ENCODE measurements at regions not wholly inside any gene's neighbourhood (a gene's known extent, or its start where the extent isn't known, plus 50 kb on each side); places are given as distances from the start of the nearest gene placed in this dataset.

DNA sequence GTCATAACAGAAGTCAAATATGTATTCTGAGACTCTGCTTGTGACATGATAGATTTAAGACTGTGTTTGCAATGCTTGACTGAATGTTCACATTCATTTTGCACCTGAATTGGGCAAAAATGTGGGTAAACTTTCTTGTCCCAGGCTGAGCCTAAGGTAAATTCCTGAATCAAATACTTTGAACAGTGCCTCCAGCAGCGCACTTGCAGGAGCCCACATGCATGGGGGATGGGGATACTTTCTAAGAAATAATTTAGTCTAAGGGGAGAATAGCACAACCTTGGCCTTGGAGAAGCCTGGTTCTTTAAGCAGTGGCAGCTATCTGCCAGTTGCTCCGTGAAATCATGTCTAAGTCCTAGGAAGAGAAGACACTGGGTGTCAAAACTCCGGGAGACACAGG lies 163.5 kb upstream of the EGFLAM start:
- no peak for DNase-seq

DNA sequence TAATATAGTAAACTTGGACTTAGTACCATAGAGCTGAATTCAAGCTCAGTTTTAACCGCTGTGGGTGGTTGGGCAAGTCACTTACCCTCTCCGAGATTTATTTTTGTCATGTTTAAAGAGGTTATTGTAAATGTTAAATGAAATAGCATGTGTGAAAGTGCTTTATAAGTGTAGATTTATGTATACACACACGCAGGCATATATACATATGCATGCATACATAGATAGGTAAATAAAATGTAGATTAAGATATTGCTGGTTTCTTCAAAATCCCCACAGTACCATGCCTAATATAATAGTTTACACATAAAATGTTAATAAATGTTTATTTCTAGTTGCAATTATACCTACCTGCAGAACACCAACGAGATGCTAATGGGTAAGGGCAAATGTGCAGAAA lies 164.5 kb upstream of the EGFLAM start:
- no peak for DNase-seq

DNA sequence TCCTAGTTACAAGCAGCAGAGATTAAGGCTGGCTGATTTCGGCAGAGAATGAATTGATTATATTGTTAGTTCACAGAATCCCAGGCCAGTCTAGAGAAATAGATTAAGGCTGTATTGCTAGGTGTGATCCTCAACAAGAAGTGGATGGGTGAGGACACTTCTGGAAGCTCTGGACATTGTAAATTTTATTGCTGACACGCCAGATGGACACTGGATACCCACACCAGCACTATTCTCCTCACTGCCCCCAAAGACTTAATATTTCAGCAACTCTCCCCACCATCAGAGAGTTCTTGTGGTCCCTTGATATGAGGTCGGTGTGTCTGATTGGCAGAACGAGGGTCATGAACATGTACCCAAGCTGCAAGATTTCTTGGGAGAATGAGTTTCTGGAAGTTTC lies 171.6 kb upstream of the EGFLAM start:
- DNase-seq = no peak

DNA sequence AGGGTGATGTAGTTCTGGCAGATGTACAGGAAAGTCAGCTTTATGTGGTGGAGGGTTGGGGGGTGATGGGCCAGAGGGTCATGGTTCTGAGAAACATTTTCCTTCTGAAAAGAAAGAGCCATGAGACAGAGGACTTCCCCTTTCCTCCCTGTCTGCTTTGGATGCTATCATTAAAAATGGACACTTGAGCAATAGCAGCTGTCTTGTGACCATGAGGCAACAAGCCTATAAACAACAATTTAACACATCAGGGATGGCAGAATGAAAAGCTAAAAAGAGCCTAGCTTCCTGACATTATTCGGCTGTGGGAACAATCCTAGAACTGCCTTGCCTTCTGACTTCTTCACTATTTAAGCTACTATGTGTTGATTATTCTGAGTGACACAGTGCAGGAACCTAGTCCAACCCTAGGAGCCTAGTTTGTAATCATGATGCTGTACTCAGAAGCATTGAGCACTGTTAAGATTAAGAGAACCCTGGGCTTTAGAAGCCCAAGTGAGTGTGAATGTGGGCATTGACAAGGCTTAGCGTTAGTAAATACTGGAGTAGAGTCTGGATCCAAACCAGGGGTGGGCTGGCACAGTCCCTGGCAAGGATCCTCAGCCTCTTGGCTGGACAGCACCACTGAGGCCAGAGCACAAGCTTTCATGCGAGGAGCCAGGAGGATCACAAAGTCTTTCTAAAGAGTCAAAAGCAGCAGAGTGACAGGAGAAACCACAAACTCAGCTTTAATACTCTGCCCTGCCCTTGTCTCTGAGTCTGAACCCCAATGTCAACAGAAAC lies 178.5 kb upstream of the EGFLAM start:
- no peak for DNase-seq

DNA sequence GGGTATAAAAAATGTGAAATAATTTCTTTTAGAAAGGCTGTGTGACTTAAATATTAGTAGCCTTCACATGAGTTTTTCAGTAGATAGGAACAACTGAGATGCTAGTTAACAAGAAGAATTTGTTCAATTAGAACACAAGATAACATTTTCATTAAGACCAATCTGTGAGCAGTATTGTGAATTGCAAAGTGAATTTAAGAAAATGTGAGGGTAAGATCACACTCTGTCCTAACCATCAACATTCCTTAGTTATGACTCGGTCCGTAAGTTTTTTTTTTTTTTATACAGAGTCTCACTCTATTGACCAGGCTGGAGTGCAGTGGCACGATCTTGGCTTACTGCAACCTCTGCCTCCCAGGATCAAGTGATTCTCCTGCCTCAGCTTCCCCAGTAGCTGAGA lies 180.2 kb upstream of the EGFLAM start:
- DNase-seq = no peak

DNA sequence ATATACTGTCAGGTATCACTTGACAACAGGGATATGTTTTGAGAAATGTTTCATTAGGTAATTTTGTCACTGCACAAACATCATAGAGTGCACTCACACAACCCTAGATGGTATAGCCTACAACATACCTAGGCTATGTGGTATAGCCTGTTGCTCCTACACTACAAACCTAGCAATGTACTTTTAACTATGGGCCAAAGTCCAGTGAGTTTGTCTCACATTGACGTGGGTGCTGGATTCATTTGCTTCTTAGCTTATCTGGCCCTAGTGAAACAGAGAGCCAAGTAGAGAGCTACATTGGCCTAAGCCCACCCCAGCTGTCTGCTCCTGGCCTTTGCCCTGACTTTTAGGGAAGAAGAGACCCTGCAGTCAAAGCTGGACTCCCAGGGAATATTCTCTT lies 180.7 kb upstream of the EGFLAM start:
- DNase-seq = no peak

DNA sequence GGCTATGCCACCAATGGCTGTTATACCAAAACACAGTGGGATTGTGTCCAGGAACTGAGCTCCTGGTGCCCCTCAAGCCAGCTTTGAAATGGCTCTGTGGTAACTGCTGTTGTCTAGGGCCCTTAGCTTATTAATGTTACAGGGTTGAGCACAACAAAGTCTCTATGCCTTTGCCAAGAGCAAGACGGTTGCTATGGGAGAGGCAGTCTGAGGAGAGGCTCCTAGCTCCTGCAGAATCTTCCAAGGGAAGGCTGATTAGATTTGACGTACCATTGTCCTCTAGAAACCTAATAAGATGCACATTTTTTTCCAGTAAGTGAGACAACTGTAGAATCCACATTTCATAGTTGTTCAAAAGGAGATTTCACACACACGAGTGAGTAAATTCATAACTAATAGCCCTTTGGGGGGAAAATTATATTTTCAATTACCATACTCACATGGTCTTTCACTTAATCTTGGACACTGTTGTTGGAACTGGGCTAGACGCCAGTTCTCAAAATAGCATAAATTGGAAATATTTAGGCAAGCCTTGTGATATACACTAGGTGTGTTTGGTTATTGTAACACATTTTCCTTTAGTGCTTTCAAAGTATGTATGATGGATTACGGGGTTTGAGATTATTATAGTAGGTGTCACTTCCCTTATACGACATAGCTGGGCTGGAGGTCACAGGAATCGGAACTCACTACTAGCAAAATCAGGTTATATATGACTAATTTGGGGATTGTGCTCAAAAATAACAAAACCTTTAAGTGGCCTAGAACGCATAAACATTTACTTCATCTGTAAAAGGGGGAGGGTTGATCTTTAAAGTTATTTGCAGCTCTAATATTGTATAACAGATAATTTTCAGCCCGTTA lies 186.3 kb upstream of the EGFLAM start:
- no peak for DNase-seq

DNA sequence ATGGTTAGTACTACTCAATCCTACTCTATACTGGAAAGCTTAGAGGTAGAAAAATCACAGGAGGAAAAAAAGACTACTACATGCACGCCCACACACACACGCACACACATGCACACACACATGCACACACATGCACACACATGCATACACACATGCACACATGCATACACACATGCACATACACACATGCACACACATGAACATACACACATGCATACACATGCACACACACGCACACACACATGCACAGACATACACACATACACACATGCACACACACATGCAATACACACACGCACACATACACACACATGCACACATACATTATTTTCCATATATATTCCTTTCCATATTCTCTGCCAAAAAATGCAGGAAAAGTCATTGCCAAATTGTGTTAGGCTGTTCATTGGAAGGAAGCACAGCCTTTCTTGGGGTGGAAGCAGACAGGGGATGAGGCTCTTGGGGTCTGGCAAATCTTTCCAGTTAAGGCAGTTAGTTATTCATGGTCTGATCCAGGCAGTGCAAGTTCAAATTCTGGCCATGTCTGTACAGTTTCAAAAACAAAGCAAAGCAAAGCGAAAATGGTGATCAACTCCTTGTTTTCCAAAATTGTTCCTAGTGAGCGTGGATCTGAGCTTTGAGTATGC lies 187.9 kb upstream of the EGFLAM start:
- no peak for DNase-seq

DNA sequence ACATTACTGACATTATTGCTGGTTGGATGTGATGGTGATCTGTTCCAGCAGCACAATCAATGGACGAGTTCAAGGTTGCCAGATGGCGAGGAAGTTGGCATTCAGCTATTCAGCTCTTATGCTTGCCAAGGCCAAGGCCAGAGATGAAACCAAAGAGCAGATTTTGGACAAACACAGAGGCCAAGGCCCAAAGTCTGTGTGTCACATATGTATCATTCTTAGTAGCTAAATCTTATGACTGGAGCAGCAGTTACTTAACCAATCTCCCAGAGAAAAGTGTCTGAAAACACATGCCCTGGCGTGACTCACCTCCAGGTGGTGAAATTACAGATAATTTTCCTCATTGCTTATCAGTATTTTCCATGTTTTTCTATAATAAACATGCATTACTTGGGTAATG lies 189.0 kb upstream of the EGFLAM start:
- no peak for DNase-seq

DNA sequence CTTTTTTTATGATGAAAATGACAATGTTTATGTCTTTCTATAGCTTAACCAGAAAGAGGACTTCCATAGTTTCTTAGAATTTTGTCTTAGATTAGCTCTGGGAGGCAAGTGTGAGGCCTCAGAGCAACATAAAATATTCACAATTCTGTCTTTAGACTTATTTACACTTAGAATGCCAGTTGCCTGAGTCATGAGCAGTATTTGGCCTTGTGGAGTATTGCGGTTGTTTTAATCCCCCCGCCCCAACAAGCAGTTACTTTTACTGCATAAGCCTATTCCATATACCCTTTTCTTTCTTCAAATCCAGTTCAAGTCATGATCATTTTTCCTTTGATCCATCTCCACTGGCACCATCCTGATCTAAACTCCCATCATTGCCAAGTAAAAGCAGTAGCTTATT lies 198.0 kb upstream of the EGFLAM start:
- no peak for DNase-seq

DNA sequence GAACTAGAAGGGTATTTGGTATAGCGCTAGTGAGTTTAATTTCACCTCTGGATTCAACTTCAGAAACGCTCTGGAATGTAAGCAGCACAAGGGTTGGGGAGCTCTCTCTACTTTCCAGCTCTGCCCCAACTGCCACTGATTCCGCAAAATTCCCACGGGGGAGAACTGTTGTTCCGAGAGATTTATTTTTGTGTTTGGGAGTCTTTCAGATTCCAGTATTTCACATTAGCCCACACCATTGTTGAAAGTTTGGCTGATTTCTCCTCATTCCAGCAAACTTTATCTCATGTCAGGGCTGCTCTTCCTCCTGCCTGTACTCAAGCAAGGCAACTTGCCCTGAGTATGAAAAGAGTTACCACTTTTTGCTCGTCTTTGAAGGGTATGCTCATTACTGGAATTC lies 198.5 kb upstream of the EGFLAM start:
- no peak for DNase-seq

DNA sequence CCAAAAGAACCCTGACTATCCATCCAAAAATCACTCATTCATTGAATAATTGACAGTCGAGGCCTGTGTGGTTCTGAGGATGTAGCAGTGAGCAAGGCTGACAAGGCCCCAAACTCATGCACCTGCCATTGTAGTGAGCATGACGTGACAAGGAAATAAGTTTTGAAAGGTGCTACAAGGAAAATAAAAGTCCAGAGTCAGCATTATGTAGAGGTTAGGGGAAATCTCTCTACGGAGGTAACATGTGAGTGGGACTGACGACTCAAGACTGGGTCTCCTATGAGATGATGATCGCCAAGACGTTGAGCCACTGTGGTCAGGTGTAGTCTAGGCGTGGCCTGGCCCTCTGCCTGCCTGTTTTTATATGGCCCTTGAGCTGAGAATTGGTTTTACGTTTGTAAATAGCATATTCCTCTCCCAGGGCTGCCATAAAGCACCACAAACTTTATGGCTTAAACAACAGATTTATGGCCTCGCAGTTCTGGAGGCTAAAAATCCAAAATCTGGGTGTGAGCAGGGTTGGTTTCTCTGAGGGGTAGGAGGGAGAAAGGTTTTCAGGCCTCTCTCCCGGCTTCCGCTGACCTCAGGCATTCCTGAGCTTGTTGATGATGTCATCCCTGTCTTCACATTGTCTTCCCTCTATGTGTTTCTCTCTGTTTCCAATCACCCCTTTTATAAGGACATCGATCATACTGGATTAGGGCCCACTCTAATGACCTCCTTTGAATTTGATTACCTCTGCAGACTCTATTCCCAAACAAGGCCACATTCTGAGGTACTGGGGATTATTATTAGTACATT lies 206.4 kb upstream of the EGFLAM start:
- DNase-seq = no peak

DNA sequence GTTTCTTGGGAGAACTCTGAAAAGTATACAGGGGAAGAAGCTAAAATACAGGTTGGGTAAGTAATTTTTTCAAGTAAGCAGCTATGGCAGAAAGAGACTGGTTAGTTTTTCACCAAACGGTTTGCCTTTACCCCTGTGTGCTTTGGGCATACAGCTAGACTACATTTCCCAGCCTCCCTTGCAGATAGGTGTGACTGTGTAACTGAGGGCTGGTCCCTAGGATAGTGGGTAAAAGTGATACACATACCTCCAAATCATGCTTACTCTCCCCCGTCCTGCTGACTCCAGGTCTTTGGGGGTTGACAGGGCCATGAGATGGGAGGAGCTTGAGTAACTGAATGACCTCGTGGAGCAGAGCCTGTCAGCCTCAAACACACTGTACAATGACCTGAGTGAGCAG lies 208.6 kb upstream of the GDNF start:
- no peak for DNase-seq

DNA sequence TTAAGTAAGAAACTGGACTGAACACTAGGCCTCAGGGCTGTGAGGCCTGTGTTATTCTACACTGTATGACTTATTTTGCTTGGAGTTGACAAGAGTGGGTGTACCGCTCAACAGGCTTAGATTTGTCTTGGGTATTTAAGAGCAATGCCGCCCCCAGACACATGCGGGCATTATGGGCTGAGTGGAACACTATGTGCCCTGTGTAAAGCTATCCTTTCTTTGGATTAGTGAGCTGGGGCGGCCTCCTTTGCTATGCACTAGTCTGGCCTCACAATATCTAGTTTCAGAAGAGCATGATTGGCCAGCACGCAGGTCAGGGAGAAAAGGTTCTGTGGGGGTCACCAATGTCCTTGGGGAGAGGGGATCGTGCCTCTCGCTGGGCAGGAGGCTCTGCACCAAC lies 206.3 kb upstream of the GDNF start:
- DNase-seq = no peak

DNA sequence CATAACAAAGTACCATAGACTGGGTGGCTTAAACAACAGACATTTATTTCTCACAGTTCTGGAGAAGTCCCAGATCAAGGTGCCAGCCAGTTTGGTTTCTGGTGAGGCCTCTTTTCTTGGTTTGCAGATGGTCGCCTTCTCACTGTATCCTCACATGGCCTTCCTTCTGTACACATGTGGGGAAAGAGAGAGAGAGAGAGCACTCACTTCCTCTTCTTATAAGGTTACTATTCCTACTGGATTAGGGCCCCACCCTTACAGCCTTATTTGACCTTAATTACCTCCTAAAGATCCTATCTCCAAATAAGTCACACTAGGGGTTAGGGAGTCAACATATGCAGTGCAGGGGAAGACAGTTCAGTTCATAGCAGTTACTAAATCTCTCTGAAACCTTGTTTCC lies 205.6 kb upstream of the GDNF start:
- no peak for DNase-seq

DNA sequence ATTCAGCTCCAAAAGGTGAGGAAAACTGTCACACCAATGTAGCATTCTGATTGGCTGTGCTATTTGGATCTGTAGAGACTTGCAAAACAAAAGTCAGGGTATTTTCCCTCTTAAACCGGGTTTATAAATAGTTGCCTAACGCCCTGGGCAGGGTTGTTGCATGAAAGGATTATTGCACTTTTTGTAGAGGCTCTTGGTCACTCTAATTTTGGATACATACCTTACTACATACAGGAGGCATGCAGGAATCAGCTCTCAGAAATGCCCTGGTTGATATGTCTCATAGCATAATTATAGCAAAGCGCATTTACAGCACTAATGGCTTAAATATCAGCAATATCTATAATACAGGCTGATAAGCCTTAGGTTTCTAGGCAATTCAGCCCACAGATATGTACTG lies 200.0 kb upstream of the GDNF start:
- DNase-seq = no peak

DNA sequence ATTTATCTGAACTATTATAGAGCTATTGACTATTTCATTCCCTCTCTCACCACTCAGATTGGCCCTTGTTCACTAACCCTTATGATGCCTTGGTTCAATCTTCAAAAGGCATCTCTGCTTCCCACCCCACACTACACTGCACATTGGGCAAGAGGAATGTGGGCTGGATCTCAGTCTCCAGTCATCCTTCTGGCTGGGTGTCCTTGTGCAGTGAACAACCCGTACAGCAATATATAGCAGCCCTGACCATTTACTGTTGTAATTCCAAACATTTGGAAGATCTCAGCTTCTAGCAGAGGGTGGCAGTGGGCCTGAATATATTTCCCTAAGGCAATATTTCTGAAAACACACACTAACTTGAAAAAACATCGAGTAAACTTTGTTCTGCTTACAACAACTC lies 199.2 kb upstream of the GDNF start:
- DNase-seq = no peak

DNA sequence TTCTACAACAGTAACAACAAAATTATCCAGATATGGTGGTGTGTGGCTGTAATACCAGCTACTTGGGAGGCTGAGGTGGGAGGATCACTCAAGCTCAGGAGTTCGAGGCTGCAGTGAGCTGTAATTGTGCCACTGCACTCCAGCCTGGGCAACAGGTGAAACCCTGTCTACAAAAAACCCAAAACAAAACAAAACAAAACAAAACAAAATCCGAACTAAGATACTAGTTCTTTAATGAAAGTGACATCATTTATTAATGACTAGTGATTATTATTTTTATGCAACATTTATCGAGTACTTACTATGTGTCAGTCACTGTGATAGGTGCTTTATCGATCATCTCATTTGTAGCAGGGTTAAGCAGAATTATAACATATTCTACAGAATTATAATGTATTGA lies 196.9 kb upstream of the GDNF start:
- no peak for DNase-seq

DNA sequence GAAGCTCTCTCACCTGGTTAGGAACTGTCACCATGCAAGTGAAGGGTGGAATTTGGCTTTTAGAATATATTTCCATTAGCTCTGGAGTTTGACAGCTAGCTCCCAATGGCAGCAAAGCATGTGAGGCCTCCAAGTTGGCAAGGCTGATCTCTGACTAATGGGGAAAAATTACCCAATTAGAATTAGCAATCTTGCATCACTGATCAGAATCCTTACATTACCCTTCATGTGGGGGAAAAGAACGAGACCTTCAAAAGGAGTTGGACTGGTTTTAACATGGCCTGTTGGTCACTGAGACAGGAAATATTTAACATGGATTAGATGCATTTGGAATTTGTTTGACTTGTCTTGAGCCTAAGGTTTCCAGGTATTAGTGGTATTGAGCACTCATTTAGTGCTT lies 192.3 kb upstream of the GDNF start:
- DNase-seq = no peak

DNA sequence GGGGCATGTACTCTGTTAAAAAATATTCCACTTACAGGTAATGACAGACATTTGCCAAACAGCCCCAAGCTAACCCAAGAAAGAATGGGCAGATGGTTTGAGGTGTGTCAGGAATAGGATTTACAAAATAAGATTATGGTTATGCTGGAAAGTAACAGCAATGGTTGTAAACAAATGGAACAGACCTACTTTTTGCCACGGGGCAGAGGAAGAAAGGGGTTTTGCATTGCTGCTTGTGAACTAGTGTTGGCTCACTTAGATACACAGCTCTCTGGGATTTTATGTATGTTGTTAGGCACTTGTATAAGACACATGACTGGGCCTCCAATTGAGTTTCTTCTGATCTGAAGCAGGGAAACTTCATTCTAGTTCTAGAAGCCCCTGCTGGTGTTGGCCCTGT lies 191.5 kb upstream of the GDNF start:
- DNase-seq = no peak

DNA sequence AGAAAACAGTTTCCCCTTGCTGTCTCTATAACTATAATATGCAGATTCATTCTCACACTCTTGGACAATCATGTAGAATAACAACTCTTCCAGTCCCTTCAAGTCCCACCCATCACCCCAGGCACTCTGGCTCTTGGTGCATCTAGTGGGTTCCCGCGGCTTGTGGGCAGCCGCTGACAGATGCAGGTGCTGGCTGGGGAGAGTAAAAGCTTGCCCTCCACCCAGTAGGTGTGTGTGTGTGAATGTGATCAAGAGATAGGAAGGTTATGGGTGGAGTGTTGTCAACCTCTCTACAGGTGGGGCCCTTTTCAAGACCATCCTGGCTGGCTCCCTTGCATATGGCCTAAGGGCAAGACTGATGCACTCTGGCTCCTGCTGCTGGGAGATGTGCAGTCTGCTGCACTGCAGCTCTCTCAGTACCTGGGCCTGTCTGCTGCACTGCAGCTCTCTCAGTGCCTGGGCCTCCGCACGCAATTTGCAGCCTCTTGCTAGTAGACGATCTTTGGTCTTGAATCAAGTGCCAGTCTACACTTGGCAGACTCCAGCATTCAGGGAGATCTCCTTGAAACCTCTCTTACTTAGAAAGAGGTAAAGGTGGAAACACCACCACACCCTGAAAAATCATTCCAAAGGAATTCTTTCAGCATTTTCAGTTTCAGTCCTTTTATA lies 189.7 kb upstream of the GDNF start:
- DNase-seq = no peak

DNA sequence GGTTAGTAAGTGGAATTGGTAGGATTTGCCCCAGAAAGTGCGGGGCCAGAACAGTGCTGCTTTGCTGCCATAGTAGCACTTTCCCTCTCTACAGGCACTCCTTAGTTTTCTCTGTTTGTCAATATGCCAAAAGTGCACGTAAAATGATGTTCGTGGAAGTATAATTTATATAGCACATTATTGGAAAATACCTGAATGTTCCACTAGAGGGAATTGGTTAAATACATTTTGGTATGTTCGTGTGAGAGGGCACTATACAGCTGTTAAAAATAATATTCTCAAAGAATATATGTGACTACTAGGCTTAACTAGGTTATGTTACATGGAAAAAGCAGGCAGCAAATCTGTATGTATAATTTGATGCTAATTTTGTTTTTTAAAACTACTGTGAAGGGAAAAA lies 184.0 kb upstream of the GDNF start:
- DNase-seq = no peak

DNA sequence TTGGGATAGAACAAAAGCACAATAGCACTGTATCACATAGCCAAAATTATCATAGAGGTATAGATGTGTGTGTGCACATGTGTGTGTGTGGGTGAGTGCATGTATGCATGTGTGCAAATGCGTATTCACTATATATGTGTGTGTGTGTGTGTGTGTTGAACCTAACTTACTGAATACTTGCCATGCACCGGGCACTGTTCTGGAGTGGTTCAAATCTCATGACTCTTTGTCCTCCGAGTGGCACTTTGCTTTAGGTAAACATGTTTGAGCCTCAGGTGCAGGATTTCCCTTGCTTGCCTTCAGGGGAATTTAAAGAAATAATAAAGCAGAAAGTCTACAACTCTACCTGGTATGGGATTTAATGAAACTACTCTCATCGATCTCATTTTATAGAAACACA lies 183.5 kb upstream of the GDNF start:
- DNase-seq = no peak

All from CD4-positive, alpha-beta T cell treated with Interleukin-4 for 1 hour (primary cell).